ENCODE measurements at regions not wholly inside any gene's neighbourhood (a gene's known extent, or its start where the extent isn't known, plus 50 kb on each side); places are given as distances from the start of the nearest gene placed in this dataset.

GRCh38 chrX:10783451-10783995 is 163.1 kb upstream of the MID1 start:
- no peak overlapping the region for H3K27ac Mint-ChIP-seq
- H3K27me3 Mint-ChIP-seq (ENCODE audit: insufficient read depth, low read depth), result no peaks in the 10 kb centered on the region
- no peak overlapping the region for H3K27ac ChIP-seq
- H3K27me3 ChIP-seq, result no peaks in the 10 kb centered on the region
- H3K9me3 Mint-ChIP-seq, result peaks cover 14% of the 10 kb centered on the region
- no peak overlapping the region for H3K4me3 ChIP-seq
- H3K9me3 ChIP-seq (ENCODE audit: low read depth), result no peaks in the 10 kb centered on the region
- peaks cover 8% of the 10 kb centered on the region for H3K36me3 Mint-ChIP-seq
- no peaks in the 10 kb centered on the region for H3F3A ChIP-seq (ENCODE audit: low read depth)
- no peaks in the 10 kb centered on the region for H3K4me1 ChIP-seq
- no peak overlapping the region for H3K9ac ChIP-seq
- H2AFZ ChIP-seq (replicated peaks), result no peak overlapping the region
- no peaks in the 10 kb centered on the region for H3K79me2 ChIP-seq (ENCODE audit: low read depth)
- H3K4me2 ChIP-seq, result no peak overlapping the region
- no peaks in the 10 kb centered on the region for H3K36me3 ChIP-seq
- no peak for TF ChIP-seq CTCF (IDR thresholded peaks at IDR 0.05)
- TF ChIP-seq EZH2 (IDR thresholded peaks at IDR 0.05), result no peak
- TF ChIP-seq EZH2phosphoT487 (IDR thresholded peaks at IDR 0.05), result no peak
- no peaks in the 10 kb centered on the region for H4K20me1 ChIP-seq (ENCODE audit: low read depth)
- H3K4me3 Mint-ChIP-seq, result no peak overlapping the region
- H3K4me1 Mint-ChIP-seq, result no peaks in the 10 kb centered on the region
- no peak for DNase-seq (ENCODE audit: low spot score)

- H3K4me3 Mint-ChIP-seq, result no peak overlapping the region
- Histone ChIP-seq H3K79me2 (ENCODE audit: low read depth) (no peaks in the 10 kb centered on the region), H3K27ac (no peak overlapping the region), H2AFZ (replicated peaks) (no peak overlapping the region), H3K36me3 (no peaks in the 10 kb centered on the region), H3K4me1 (no peaks in the 10 kb centered on the region), H3F3A (ENCODE audit: low read depth) (no peaks in the 10 kb centered on the region), H3K4me2 (no peak overlapping the region), H3K27me3 (no peaks in the 10 kb centered on the region), H4K20me1 (ENCODE audit: low read depth) (no peaks in the 10 kb centered on the region), H3K9ac (no peak overlapping the region), H3K9me3 (ENCODE audit: low read depth) (no peaks in the 10 kb centered on the region), H3K4me3 (no peak overlapping the region)
- peaks cover 3% of the 10 kb centered on the region for H3K36me3 Mint-ChIP-seq
- no peak overlapping the region for H3K27ac Mint-ChIP-seq
- H3K27me3 Mint-ChIP-seq (ENCODE audit: insufficient read depth, low read depth), result no peaks in the 10 kb centered on the region
- peaks cover 12% of the 10 kb centered on the region for H3K9me3 Mint-ChIP-seq
- no peaks in the 10 kb centered on the region for H3K4me1 Mint-ChIP-seq
- DNase-seq (ENCODE audit: low spot score), result no peak
- TF ChIP-seq CTCF (IDR thresholded peaks at IDR 0.05), result no peak
- no peak for TF ChIP-seq EZH2phosphoT487 (IDR thresholded peaks at IDR 0.05)
- TF ChIP-seq EZH2 (IDR thresholded peaks at IDR 0.05), result no peak
Observed at GRCh38 chrX:10787264-10787663, 166.9 kb upstream of the MID1 start.

DNA sequence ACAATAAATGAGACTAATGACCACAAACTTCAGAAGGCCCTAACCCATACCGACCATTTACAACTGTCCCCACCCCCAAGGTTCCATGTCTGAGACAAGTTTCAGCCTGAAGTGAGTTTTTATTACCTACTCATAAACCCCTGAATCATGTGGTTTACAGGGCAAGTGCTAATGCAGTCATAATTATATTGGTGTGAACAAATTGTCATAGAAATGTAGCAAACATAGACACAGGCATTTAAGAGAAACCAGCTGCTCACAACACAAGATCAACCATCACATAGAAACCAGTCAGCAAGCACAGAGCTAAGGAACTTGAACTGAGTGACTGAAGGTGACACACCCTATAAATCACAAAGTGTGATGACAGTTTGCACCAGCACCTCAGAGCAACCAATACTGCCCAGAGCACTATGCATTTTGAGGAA is 173.8 kb upstream of the MID1 start:
- Mint-ChIP-seq H3K4me1 (peaks cover 3% of the 10 kb centered on the region), H3K9me3 (peaks cover 5% of the 10 kb centered on the region), H3K27me3 (ENCODE audit: insufficient read depth, low read depth) (peaks cover 2% of the 10 kb centered on the region), H3K27ac (no peak overlapping the region), H3K4me3 (no peak overlapping the region), H3K36me3 (peaks cover 3% of the 10 kb centered on the region)
- H3K27me3 ChIP-seq, result no peaks in the 10 kb centered on the region
- no peak overlapping the region for H3K27ac ChIP-seq
- no peaks in the 10 kb centered on the region for H3K9me3 ChIP-seq (ENCODE audit: low read depth)
- no peaks in the 10 kb centered on the region for H3F3A ChIP-seq (ENCODE audit: low read depth)
- no peak overlapping the region for H2AFZ ChIP-seq (replicated peaks)
- H3K4me1 ChIP-seq, result no peaks in the 10 kb centered on the region
- no peaks in the 10 kb centered on the region for H3K36me3 ChIP-seq
- H3K9ac ChIP-seq, result no peak overlapping the region
- H3K4me3 ChIP-seq, result no peak overlapping the region
- no peak for DNase-seq (ENCODE audit: low spot score)
- no peaks in the 10 kb centered on the region for H4K20me1 ChIP-seq (ENCODE audit: low read depth)
- H3K79me2 ChIP-seq (ENCODE audit: low read depth), result no peaks in the 10 kb centered on the region
- TF ChIP-seq EZH2 (IDR thresholded peaks at IDR 0.05), result no peak
- TF ChIP-seq CTCF (IDR thresholded peaks at IDR 0.05), result no peak
- no peak for TF ChIP-seq EZH2phosphoT487 (IDR thresholded peaks at IDR 0.05)
- no peak overlapping the region for H3K4me2 ChIP-seq

All from neural progenitor cell (in vitro differentiated cells).